GM19467 (cell line): ENCODE measurements at regions not wholly inside any gene's neighbourhood (a gene's known extent, or its start where the extent isn't known, plus 50 kb on each side); places are given as distances from the start of the nearest gene placed in this dataset.
"Not testable (repeated sequence)": the region's sequence is repeated elsewhere in the genome, so short reads cannot be mapped to it uniquely, and the experiment has no call there.

ENCODE experiments used
- ATAC-seq: cut with Tn5 transposase; IDR thresholded peaks from one replicate; pipeline ENCODE4 v1.9.1; 2021; ENCODE audit warnings: mild to moderate bottlenecking, moderate library complexity; ENCODE audit not compliant: unreplicated experiment

GRCh38 chr18:14342170-14342569 is 201.2 kb downstream of the POTEC start:
- ATAC-seq: not testable (repeated sequence)

GRCh38 chr18:14336017-14336416 is 203.8 kb upstream of the ZNF519 start:
- ATAC-seq: not testable (repeated sequence)

- ATAC-seq: not testable (repeated sequence)
These were observed 189.0 kb upstream of the ZNF519 start for GRCh38 chr18:14321217-14321616.

- ATAC-seq: not testable (repeated sequence)
These were observed 169.0 kb upstream of the ZNF519 start for GRCh38 chr18:14301255-14301654.

GRCh38 chr18:14295081-14295480 is 162.8 kb upstream of the ZNF519 start:
- ATAC-seq: not testable (repeated sequence)

- no peak for ATAC-seq
These were observed 152.8 kb upstream of the ZNF519 start for GRCh38 chr18:14285053-14285452.

- ATAC-seq: not testable (repeated sequence)
These were observed 143.2 kb upstream of the ZNF519 start for GRCh38 chr18:14275391-14275790.

- not testable (repeated sequence) for ATAC-seq
These were observed 133.6 kb upstream of the ZNF519 start for GRCh38 chr18:14265637-14266410.

GRCh38 chr18:14262786-14263185 is 130.6 kb upstream of the ZNF519 start:
- ATAC-seq: not testable (repeated sequence)

- ATAC-seq: not testable (repeated sequence)
These were observed 117.9 kb upstream of the ZNF519 start for GRCh38 chr18:14250084-14250677.

GRCh38 chr18:14239224-14239623 is 107.0 kb upstream of the ZNF519 start:
- ATAC-seq: not testable (repeated sequence)

GRCh38 chr18:14236356-14237048 is 104.3 kb upstream of the ZNF519 start:
- ATAC-seq: not testable (repeated sequence)

- ATAC-seq: not testable (repeated sequence)
These were observed 93.0 kb upstream of the ZNF519 start for GRCh38 chr18:14225286-14225679.

GRCh38 chr18:14224551-14225285 is 92.5 kb upstream of the ZNF519 start:
- not testable (repeated sequence) for ATAC-seq

- not testable (repeated sequence) for ATAC-seq
These were observed 91.7 kb upstream of the ZNF519 start for GRCh38 chr18:14223919-14224318.

- not testable (repeated sequence) for ATAC-seq
These were observed 91.1 kb upstream of the ZNF519 start for GRCh38 chr18:14223231-14223822.

GRCh38 chr18:14222354-14223221 is 90.4 kb upstream of the ZNF519 start:
- ATAC-seq: not testable (repeated sequence)

- ATAC-seq: no peak
These were observed 89.5 kb upstream of the ZNF519 start for GRCh38 chr18:14221689-14222088.

- not testable (repeated sequence) for ATAC-seq
These were observed 83.7 kb upstream of the ZNF519 start for GRCh38 chr18:14215952-14216351.

- ATAC-seq: not testable (repeated sequence)
These were observed 71.2 kb upstream of the ZNF519 start for GRCh38 chr18:14203424-14203823.
